ENCODE measurements at regions not wholly inside any gene's neighbourhood (a gene's known extent, or its start where the extent isn't known, plus 50 kb on each side); places are given as distances from the start of the nearest gene placed in this dataset.

GRCh38 chr15:34699968-34700640, 54.7 kb downstream of the GJD2 start:
- Histone ChIP-seq H3K4me1 (replicated peaks in 1 of 2; ENCODE audit: control insufficient read depth in 2 of 2, insufficient read depth in 2 of 2, low read length in 2 of 2) (peaks cover 3 to 16% of the 10 kb centered on the region in 2 experiments; a peak in 3 of 5 replicates), H3K9me1 (ENCODE audit: control insufficient read depth, insufficient read depth, low read length) (no peaks in the 10 kb centered on the region), H3K79me2 (ENCODE audit: control insufficient read depth, insufficient read depth, low read length) (no peaks in the 10 kb centered on the region), H3K27ac (ENCODE audit: extremely low read depth, low read depth, low read length) (no peak overlapping the region), H4K20me1 (replicated peaks; ENCODE audit: control insufficient read depth, insufficient read depth, low read length) (no peaks in the 10 kb centered on the region), H3K4me2 (ENCODE audit: insufficient read depth, low read length) (no peak overlapping the region), H2AFZ (ENCODE audit: low read depth, low read length) (no peak overlapping the region), H3K4me3 (no peak overlapping the region), H3K9me3 (replicated peaks; ENCODE audit: control insufficient read depth, insufficient read depth, low read depth, low read length) (no peaks in the 10 kb centered on the region), H3K27me3 (ENCODE audit: control insufficient read depth in 2 of 2, insufficient read depth in 2 of 2, low read length in 2 of 2) (no peaks in the 10 kb centered on the region), H3K9ac (ENCODE audit: insufficient read depth in 1 of 2, low read depth in 2 of 2, low read length in 2 of 2) (no peak overlapping the region), H3K36me3 (ENCODE audit: control insufficient read depth, insufficient read depth, low read length) (no peaks in the 10 kb centered on the region)
- intact Hi-C loops (cut with micrococcal nuclease), result no loop called here
- DNase-seq (ENCODE audit: extremely low read depth in 1 of 4, low spot score in 3 of 4) (no peak), ATAC-seq (no peak), FAIRE-seq (no peak)
- peak; percentile 48 for TF ChIP-seq ZNF146 (CRISPR knock-in tag; IDR thresholded peaks at IDR 0.05; ENCODE audit: unreplicated experiment)
- TF ChIP-seq ZNF316 (IDR thresholded peaks at IDR 0.05), result no peak
- TF ChIP-seq BCOR (IDR thresholded peaks at IDR 0.05), result no peak
- no TSS peak for BruUV-seq (replicated peaks)
- CTCF ChIA-PET (ENCODE audit: low intra/inter-chr PET ratio), result no interaction called here
- WGBS (ENCODE audit: insufficient coverage, low coverage, missing lambda C conversion rate), result 62% methylated on average over 4 of the region's 4 CpGs
- in situ Hi-C loops (cut with MboI), result no loop called here
- POLR2A ChIA-PET, result interaction anchor here (0.6 kb wide), 1 partner anchor 8 kb away, joined by 4 read pairs; no protein-coding TSS in a partner anchor

- no TSS peak for BruUV-seq (replicated peaks)
Measured at GRCh38 chr15:34696506-34696905, 58.3 kb downstream of the GJD2 start.

More at GRCh38 chr15:34696506-34696905, 58.3 kb downstream of the GJD2 start:
- DNase-seq (ENCODE audit: extremely low read depth in 1 of 4, low spot score in 3 of 4) (no peak), ATAC-seq (no peak), FAIRE-seq (no peak)
- H3K4me3 ChIP-seq, result no peak overlapping the region
- intact Hi-C loops (cut with micrococcal nuclease) (no loop called here), in situ Hi-C loops (cut with MboI) (no loop called here)
- H2AFZ ChIP-seq (ENCODE audit: low read depth, low read length), result 0 out of 2 replicates have a peak overlapping the region, but pooled peaks have one; percentile 20
- no peak for TF ChIP-seq PHF8 (IDR thresholded peaks at IDR 0.05; ENCODE audit: borderline replicate concordance, low read length)
- TF ChIP-seq MEF2A (IDR thresholded peaks at IDR 0.05; ENCODE audit: control insufficient read depth, low read depth, low read length), result no peak
- no peak for TF ChIP-seq SREBF2 (CRISPR knock-in tag; IDR thresholded peaks at IDR 0.05)
- no peak for TF ChIP-seq ZBTB8A (IDR thresholded peaks at IDR 0.05; ENCODE audit: partially characterized antibody)
- TF ChIP-seq, protein P1, sequence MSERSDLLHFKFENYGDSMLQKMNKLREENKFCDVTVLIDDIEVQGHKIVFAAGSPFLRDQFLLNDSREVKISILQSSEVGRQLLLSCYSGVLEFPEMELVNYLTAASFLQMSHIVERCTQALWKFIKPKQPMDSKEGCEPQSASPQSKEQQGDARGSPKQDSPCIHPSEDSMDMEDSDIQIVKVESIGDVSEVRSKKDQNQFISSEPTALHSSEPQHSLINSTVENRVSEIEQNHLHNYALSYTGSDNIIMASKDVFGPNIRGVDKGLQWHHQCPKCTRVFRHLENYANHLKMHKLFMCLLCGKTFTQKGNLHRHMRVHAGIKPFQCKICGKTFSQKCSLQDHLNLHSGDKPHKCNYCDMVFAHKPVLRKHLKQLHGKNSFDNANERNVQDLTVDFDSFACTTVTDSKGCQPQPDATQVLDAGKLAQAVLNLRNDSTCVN (CRISPR knock-in tag; IDR thresholded peaks at IDR 0.05), result no peak
- no peak for TF ChIP-seq NFXL1 (CRISPR knock-in tag; IDR thresholded peaks at IDR 0.05)
- no peak for TF ChIP-seq NFRKB (IDR thresholded peaks at IDR 0.05; ENCODE audit: low read depth)
- no peak for TF ChIP-seq RNF219 (CRISPR knock-in tag; IDR thresholded peaks at IDR 0.05)
- TF ChIP-seq TFE3 (CRISPR knock-in tag; IDR thresholded peaks at IDR 0.05), result no peak
- H3K4me1 ChIP-seq (replicated peaks in 1 of 2; ENCODE audit: control insufficient read depth in 2 of 2, insufficient read depth in 2 of 2, low read length in 2 of 2), result peaks cover 2 to 10% of the 10 kb centered on the region in 2 experiments; a peak in 3 of 5 replicates
- CTCF ChIA-PET (ENCODE audit: low intra/inter-chr PET ratio), result no interaction called here
- H3K27me3 ChIP-seq (ENCODE audit: control insufficient read depth in 2 of 2, insufficient read depth in 2 of 2, low read length in 2 of 2), result no peaks in the 10 kb centered on the region
- peaks cover 3% of the 10 kb centered on the region; the same call in 1 of the 3 replicates for H3K36me3 ChIP-seq (ENCODE audit: control insufficient read depth, insufficient read depth, low read length)
- H3K9me3 ChIP-seq (replicated peaks; ENCODE audit: control insufficient read depth, insufficient read depth, low read depth, low read length), result no peaks in the 10 kb centered on the region
- 31% methylated on average over 1 of the region's 1 CpG for WGBS (ENCODE audit: insufficient coverage, low coverage, missing lambda C conversion rate)
- H3K79me2 ChIP-seq (ENCODE audit: control insufficient read depth, insufficient read depth, low read length), result no peaks in the 10 kb centered on the region
- POLR2A ChIA-PET, result interaction anchor here (1.0 kb wide), 2 partner anchors 10 to 226 kb away, joined by 3 read pairs; no protein-coding TSS in a partner anchor
- H3K4me2 ChIP-seq (ENCODE audit: insufficient read depth, low read length), result no peak overlapping the region
- no peaks in the 10 kb centered on the region for H4K20me1 ChIP-seq (replicated peaks; ENCODE audit: control insufficient read depth, insufficient read depth, low read length)
- H3K9ac ChIP-seq (ENCODE audit: insufficient read depth in 1 of 2, low read depth in 2 of 2, low read length in 2 of 2), result no peak overlapping the region
- H3K27ac ChIP-seq (ENCODE audit: extremely low read depth, low read depth, low read length), result no peak overlapping the region
- H3K9me1 ChIP-seq (ENCODE audit: control insufficient read depth, insufficient read depth, low read length), result no peaks in the 10 kb centered on the region
